HUES48 (cell line): ENCODE measurements at regions not wholly inside any gene's neighbourhood (a gene's known extent, or its start where the extent isn't known, plus 50 kb on each side); places are given as distances from the start of the nearest gene placed in this dataset.

Experiments used
- H3K27ac ChIP-seq: one replicate; pipeline ENCODE4 v1.7.0; 2013; ENCODE audit warnings: low read depth, low read length, inconsistent platforms
- H3K27me3 ChIP-seq: 2 replicates; pipeline ENCODE4 v1.6.1; 2013; ENCODE audit warnings: mild to moderate bottlenecking, low read length; ENCODE audit not compliant: control insufficient read depth, insufficient read depth
- H3K36me3 ChIP-seq: 2 replicates; pipeline ENCODE4 v1.6.1; 2013; ENCODE audit warnings: low read length; ENCODE audit not compliant: control insufficient read depth, insufficient read depth
- H3K4me1 ChIP-seq: 2 replicates; pipeline ENCODE4 v1.6.1; 2013; ENCODE audit warnings: mild to moderate bottlenecking, low read length; ENCODE audit not compliant: control insufficient read depth, insufficient read depth
- H3K4me3 ChIP-seq: 2 replicates; pipeline ENCODE4 v1.5.1; 2013; ENCODE audit warnings: mild to moderate bottlenecking, low read depth, low read length
- H3K9ac ChIP-seq: 2 replicates; pipeline ENCODE4 v1.6.1; 2013; ENCODE audit warnings: mild to moderate bottlenecking, low read depth, low read length, moderate library complexity
- H3K9me3 ChIP-seq: 2 replicates; pipeline ENCODE4 v1.6.1; 2013; ENCODE audit warnings: low read length; ENCODE audit not compliant: control insufficient read depth, insufficient read depth

GRCh38 chr7:7104971-7105370 is 77.4 kb upstream of the C1GALT1 start:
- peaks cover 8% of the 10 kb centered on the region; the same call in 1 of the 2 replicates for H3K9me3 ChIP-seq

GRCh38 chr7:7105800-7106582 is 76.4 kb upstream of the C1GALT1 start:
- Histone ChIP-seq H3K9me3 (peaks cover 8% of the 10 kb centered on the region; the same call in 1 of the 2 replicates), H3K36me3 (no peaks in the 10 kb centered on the region), H3K27me3 (no peaks in the 10 kb centered on the region), H3K4me3 (peak overlapping the region; percentile 32), H3K27ac (peak overlapping the region; percentile 50), H3K4me1 (peaks cover 30% of the 10 kb centered on the region), H3K9ac (no peak overlapping the region)

More at GRCh38 chr7:7104971-7105370, 77.4 kb upstream of the C1GALT1 start:
- H3K27ac ChIP-seq, result peak overlapping the region; percentile 50
- H3K36me3 ChIP-seq, result no peaks in the 10 kb centered on the region
- H3K27me3 ChIP-seq, result no peaks in the 10 kb centered on the region
- no peak overlapping the region for H3K9ac ChIP-seq
- H3K4me1 ChIP-seq, result peaks cover 41% of the 10 kb centered on the region
- H3K4me3 ChIP-seq, result no peak overlapping the region

DNA sequence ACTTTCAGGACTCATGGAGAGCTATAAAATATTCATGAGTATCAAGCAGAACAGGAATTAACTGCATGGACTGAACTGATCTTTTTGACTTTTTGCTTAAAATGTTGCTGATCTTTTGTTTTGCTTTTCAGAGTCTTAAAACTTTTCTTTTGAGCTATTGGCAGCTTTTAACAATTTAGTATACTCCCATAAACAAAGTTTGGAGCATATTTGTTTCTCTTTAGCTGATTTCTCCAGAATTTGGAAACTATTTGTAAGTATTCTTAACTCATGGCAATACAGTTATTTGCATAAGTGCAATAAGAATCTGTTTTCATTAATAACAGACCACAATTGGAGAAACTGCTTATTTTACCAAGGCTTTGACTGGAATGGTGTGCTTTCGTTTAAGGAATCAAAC is 73.4 kb upstream of the C1GALT1 start:
- H3K27me3 ChIP-seq, result no peaks in the 10 kb centered on the region

DNA sequence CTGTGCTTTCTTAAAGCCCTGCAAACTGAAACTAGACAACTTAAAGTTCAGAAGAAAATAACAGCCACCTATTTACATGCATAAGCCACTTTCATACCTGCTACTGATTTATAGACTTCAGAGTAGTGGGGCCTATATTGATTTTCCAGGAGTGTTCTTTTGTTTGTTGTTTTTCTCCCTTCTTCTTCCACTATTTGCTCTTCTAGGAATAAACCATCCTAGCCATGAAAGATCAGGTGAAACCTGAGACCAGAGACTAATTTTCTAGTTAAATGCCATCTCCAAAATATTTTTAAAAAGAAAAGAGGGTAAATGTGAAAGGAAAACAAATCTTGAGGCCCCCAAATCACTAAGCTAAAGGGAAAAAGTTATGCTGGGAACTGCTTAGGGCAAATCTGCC is 72.4 kb upstream of the C1GALT1 start:
- Histone ChIP-seq H3K27me3 (no peaks in the 10 kb centered on the region), H3K36me3 (no peaks in the 10 kb centered on the region), H3K9me3 (peaks cover 8% of the 10 kb centered on the region; the same call in 1 of the 2 replicates), H3K4me3 (no peak overlapping the region), H3K27ac (no peak overlapping the region), H3K9ac (no peak overlapping the region), H3K4me1 (peaks cover 21% of the 10 kb centered on the region)

More for the DNA sequence above, 73.4 kb upstream of the C1GALT1 start:
- Histone ChIP-seq H3K4me3 (no peak overlapping the region), H3K36me3 (no peaks in the 10 kb centered on the region), H3K4me1 (peaks cover 29% of the 10 kb centered on the region), H3K9me3 (peaks cover 8% of the 10 kb centered on the region; the same call in 1 of the 2 replicates), H3K27ac (no peak overlapping the region), H3K9ac (no peak overlapping the region)

GRCh38 chr7:7110706-7111105 is 71.6 kb upstream of the C1GALT1 start:
- H3K27me3 ChIP-seq, result no peaks in the 10 kb centered on the region
- no peak overlapping the region for H3K9ac ChIP-seq
- no peak overlapping the region for H3K4me3 ChIP-seq
- H3K36me3 ChIP-seq, result no peaks in the 10 kb centered on the region
- peaks cover 14% of the 10 kb centered on the region for H3K4me1 ChIP-seq
- no peak overlapping the region for H3K27ac ChIP-seq
- peaks cover 8% of the 10 kb centered on the region; the same call in 1 of the 2 replicates for H3K9me3 ChIP-seq

DNA sequence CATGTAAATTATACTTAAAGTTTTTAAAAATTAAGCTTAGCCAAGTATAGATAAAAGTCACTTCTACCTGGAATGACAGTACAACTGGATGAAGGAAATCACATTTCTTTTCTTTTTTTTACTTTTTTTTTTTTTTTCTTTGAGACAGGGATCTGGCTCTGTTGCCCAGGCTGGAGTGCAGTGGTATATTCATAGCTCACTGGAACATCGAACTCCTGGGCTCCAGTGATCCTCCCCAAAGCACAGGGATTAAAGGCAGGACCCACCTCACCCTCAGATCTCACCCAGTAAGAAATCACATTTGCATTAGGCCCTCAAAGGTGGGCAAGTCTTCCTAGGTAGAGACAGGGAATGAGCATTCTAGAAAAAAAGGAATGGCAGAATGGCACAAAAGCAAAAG is 69.5 kb upstream of the C1GALT1 start:
- no peaks in the 10 kb centered on the region for H3K36me3 ChIP-seq
- no peak overlapping the region for H3K9ac ChIP-seq
- no peaks in the 10 kb centered on the region for H3K4me1 ChIP-seq
- no peaks in the 10 kb centered on the region for H3K27me3 ChIP-seq
- H3K4me3 ChIP-seq, result no peak overlapping the region
- H3K9me3 ChIP-seq, result peaks cover 8% of the 10 kb centered on the region; the same call in 1 of the 2 replicates
- H3K27ac ChIP-seq, result no peak overlapping the region

DNA sequence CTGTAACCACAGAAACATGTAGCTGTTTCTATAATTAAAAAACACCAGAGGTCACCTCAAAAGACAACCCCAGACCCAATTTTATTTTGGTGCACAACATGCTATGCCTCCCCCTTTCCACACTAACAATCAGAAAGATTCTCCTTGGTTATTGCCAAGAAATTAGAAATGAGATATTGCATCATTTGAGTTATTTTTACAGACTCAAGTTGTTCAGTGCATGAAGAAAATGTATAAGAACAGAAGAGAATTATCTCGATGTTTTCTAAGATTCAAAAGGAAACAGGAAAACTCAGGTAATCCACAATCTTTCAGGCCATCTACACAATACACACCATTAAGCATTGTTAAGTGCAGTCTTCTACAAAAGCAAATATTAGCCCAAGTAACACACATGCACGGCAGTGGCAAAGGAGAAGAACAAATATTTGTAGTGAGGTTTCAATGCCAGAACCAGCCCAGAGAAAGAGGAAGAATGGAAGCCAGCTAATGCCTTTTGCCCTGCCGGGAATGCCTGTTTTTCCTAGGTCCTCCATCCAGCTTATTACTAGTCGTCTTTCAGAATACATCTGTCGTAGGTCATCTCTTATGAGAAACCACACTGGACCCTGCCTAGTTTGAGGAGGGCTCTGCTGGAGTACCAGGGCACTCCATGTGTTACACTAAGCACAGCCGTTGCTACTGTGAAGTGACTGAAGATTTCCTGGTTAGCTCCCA is 67.6 kb upstream of the C1GALT1 start:
- Histone ChIP-seq H3K36me3 (no peaks in the 10 kb centered on the region), H3K9ac (no peak overlapping the region), H3K27me3 (no peaks in the 10 kb centered on the region), H3K4me3 (no peak overlapping the region), H3K4me1 (no peaks in the 10 kb centered on the region), H3K9me3 (no peaks in the 10 kb centered on the region), H3K27ac (no peak overlapping the region)

DNA sequence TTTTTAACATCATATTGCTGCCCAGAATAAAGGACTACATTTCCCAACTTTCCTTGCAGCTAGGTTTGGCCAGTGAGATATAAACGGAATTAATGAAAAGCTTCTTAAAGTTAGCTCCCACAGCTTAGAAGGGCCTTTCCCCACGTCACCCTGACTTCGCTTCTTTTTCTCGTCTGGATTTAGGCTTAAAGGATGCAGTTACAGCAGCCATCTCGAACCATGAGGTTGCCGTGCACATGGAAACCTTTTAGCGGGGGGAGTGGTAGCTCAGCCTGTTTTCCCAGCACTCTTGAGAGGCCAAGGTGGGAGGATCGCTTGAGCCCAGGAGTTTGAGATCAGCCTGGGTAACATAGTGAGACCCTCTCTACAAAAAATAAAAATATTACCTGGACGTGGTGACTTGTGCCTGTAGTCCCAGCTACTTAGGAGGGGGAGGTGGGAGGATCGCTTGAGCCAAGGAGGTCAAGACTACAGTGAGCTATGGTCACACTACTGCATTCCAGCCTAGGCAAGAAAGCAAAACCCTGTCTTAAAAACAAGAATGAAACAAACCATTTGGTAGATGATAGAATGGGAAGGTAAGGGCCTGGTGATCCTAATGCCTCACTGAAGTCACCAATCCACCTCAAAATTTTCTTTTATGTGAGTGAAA is 64.3 kb upstream of the C1GALT1 start:
- Histone ChIP-seq H3K27me3 (no peaks in the 10 kb centered on the region), H3K4me3 (no peak overlapping the region), H3K36me3 (no peaks in the 10 kb centered on the region), H3K27ac (no peak overlapping the region), H3K9ac (no peak overlapping the region), H3K9me3 (no peaks in the 10 kb centered on the region), H3K4me1 (no peaks in the 10 kb centered on the region)

- Histone ChIP-seq H3K9me3 (no peaks in the 10 kb centered on the region), H3K4me1 (no peaks in the 10 kb centered on the region), H3K27ac (no peak overlapping the region), H3K4me3 (no peak overlapping the region), H3K9ac (no peak overlapping the region), H3K36me3 (no peaks in the 10 kb centered on the region), H3K27me3 (no peaks in the 10 kb centered on the region)
These were observed 63.5 kb upstream of the C1GALT1 start for GRCh38 chr7:7118822-7119221.

DNA sequence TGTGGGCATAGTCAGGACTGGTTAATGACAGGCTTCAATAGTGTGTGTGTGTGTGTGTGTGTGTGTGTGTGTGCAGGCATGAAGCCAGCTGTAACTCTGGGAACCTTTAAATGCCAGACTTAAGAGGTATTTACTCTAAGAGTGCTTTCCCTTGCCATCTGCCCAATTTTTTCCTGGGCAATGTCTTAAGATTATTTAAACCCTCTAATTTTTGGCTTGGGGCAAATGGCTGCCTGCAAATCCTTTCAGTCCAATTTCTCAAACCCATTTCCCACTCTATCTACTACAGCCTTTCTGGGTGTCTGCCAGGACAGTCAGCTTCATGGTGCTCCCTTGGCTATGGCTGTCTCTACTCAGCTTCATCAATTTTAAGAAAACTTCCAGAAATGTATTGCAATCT is 62.6 kb upstream of the C1GALT1 start:
- Histone ChIP-seq H3K4me3 (no peak overlapping the region), H3K9ac (no peak overlapping the region), H3K27me3 (no peaks in the 10 kb centered on the region), H3K36me3 (no peaks in the 10 kb centered on the region), H3K9me3 (no peaks in the 10 kb centered on the region), H3K4me1 (no peaks in the 10 kb centered on the region), H3K27ac (no peak overlapping the region)

- H3K4me3 ChIP-seq, result no peak overlapping the region
- no peak overlapping the region for H3K9ac ChIP-seq
- H3K27ac ChIP-seq, result no peak overlapping the region
- no peaks in the 10 kb centered on the region for H3K36me3 ChIP-seq
- H3K27me3 ChIP-seq, result no peaks in the 10 kb centered on the region
- no peaks in the 10 kb centered on the region for H3K9me3 ChIP-seq
- H3K4me1 ChIP-seq, result no peaks in the 10 kb centered on the region
These were observed 60.3 kb upstream of the C1GALT1 start for GRCh38 chr7:7122033-7122478.
